Mesenchymal stem cell (in vitro differentiated cells and primary cell): ENCODE measurements at regions not wholly inside any gene's neighbourhood (a gene's known extent, or its start where the extent isn't known, plus 50 kb on each side); places are given as distances from the start of the nearest gene placed in this dataset.
"Not testable (repeated sequence)": the region's sequence is repeated elsewhere in the genome, so short reads cannot be mapped to it uniquely, and the experiment has no call there.

Source experiments
- DNase-seq: peaks from one replicate; pipeline ENCODE4 v3.0.0-alpha.2; 2013
- H2AFZ ChIP-seq: one replicate; pipeline ENCODE4 v1.6.1; 2013; ENCODE audit warnings: low read depth, mild to moderate bottlenecking, control low read depth, inconsistent platforms, low read length, moderate library complexity
- H2AK5ac ChIP-seq: 2 replicates; pipeline ENCODE4 v1.6.1; 2013; ENCODE audit warnings: low read length, moderate library complexity, mild to moderate bottlenecking, inconsistent platforms; ENCODE audit not compliant: severe bottlenecking
- H2BK120ac ChIP-seq: one replicate; pipeline ENCODE4 v1.6.1; 2013; ENCODE audit warnings: low read depth, mild to moderate bottlenecking, inconsistent platforms, low read length, moderate library complexity
- H2BK12ac ChIP-seq, 2 experiments: one replicate each; pipeline ENCODE4 v1.6.1; 2013; ENCODE audit warnings: inconsistent platforms in 2 of 2, low read length in 2 of 2, mild to moderate bottlenecking in 2 of 2, moderate library complexity in 2 of 2, control low read depth in 1 of 2
- H2BK15ac ChIP-seq: one replicate; pipeline ENCODE4 v1.6.1; 2013; ENCODE audit warnings: mild to moderate bottlenecking, low read depth, inconsistent platforms; ENCODE audit not compliant: poor library complexity, severe bottlenecking
- H2BK5ac ChIP-seq: 2 replicates; pipeline ENCODE4 v1.6.1; 2013; ENCODE audit warnings: low read depth, mild to moderate bottlenecking, low read length, control low read depth, inconsistent platforms; ENCODE audit not compliant: poor library complexity, severe bottlenecking
- H3K14ac ChIP-seq, 2 experiments: one replicate each; pipeline ENCODE4 v1.6.1; 2013; ENCODE audit warnings: inconsistent platforms in 2 of 2, low read length in 2 of 2, control low read depth in 1 of 2, mild to moderate bottlenecking in 1 of 2, moderate library complexity in 1 of 2
- H3K18ac ChIP-seq, 2 experiments: one replicate each; pipeline ENCODE4 v1.6.1; 2013; ENCODE audit warnings: inconsistent platforms in 2 of 2, low read length in 2 of 2, control low read depth in 1 of 2, low read depth in 1 of 2, mild to moderate bottlenecking in 1 of 2
- H3K23ac ChIP-seq, 2 experiments: one replicate each; pipeline ENCODE4 v1.6.1; 2013; ENCODE audit warnings: inconsistent platforms in 2 of 2, low read length in 2 of 2, mild to moderate bottlenecking in 2 of 2, moderate library complexity in 2 of 2, control low read depth in 1 of 2
- H3K27ac ChIP-seq: 2 replicates; pipeline ENCODE4 v1.5.1; 2013; ENCODE audit warnings: mild to moderate bottlenecking, moderate library complexity, low read length, control low read depth, inconsistent platforms; ENCODE audit not compliant: poor library complexity, severe bottlenecking
- H3K27me3 ChIP-seq, 2 experiments: 2 replicates each; pipeline versions ENCODE4 v1.6.1 to v1.7.0; 2013; ENCODE audit warnings: low read length in 2 of 2, mild to moderate bottlenecking in 2 of 2, moderate library complexity in 2 of 2, control low read depth in 1 of 2, inconsistent platforms in 1 of 2; ENCODE audit not compliant: control insufficient read depth in 1 of 2, insufficient read depth in 1 of 2
- H3K36me3 ChIP-seq, 2 experiments: 2 replicates each; pipeline versions ENCODE4 v1.6.1 to v1.7.0; 2013; ENCODE audit warnings: low read length in 2 of 2, control low read depth in 1 of 2, inconsistent platforms in 1 of 2, low read depth in 1 of 2, mild to moderate bottlenecking in 1 of 2; ENCODE audit not compliant: insufficient read depth in 2 of 2, control insufficient read depth in 1 of 2
- H3K4ac ChIP-seq, 2 experiments: one replicate each; pipeline ENCODE4 v1.6.1; 2013; ENCODE audit warnings: inconsistent platforms in 2 of 2, low read length in 2 of 2, mild to moderate bottlenecking in 2 of 2, moderate library complexity in 2 of 2, control low read depth in 1 of 2, low read depth in 1 of 2
- H3K4me1 ChIP-seq: 2 replicates; pipeline ENCODE4 v1.6.1; 2013; ENCODE audit warnings: low read depth, low read length, control low read depth; ENCODE audit not compliant: control insufficient read depth, insufficient read depth
- H3K4me2 ChIP-seq: 2 replicates; pipeline ENCODE4 v1.6.1; 2013; ENCODE audit warnings: low read length, mild to moderate bottlenecking, inconsistent platforms; ENCODE audit not compliant: poor library complexity, severe bottlenecking
- H3K4me3 ChIP-seq, 2 experiments: 2 replicates each; pipeline versions ENCODE4 v1.5.1 to v1.7.0; 2013; ENCODE audit warnings: low read length in 2 of 2, mild to moderate bottlenecking in 2 of 2, control low read depth in 1 of 2, low read depth in 1 of 2; ENCODE audit not compliant: insufficient read depth in 1 of 2
- H3K79me1 ChIP-seq: replicated peaks from 2 replicates; pipeline ENCODE4 v1.6.1; 2013; ENCODE audit warnings: mild to moderate bottlenecking, control low read depth, low read length, inconsistent platforms; ENCODE audit not compliant: poor library complexity, severe bottlenecking
- H3K9ac ChIP-seq: 2 replicates; pipeline ENCODE4 v1.7.0; 2013; ENCODE audit warnings: mild to moderate bottlenecking, low read length, moderate library complexity
- H3K9me3 ChIP-seq: 2 replicates; pipeline ENCODE4 v1.7.0; 2013; ENCODE audit warnings: mild to moderate bottlenecking, low read length; ENCODE audit not compliant: control insufficient read depth
- H4K8ac ChIP-seq: one replicate; pipeline ENCODE4 v1.6.1; 2013; ENCODE audit warnings: inconsistent platforms, mild to moderate bottlenecking, low read length, moderate library complexity
- H4K91ac ChIP-seq: one replicate; pipeline ENCODE4 v1.6.1; 2013; ENCODE audit warnings: mild to moderate bottlenecking, low read length, inconsistent platforms
- WGBS: methylation state at CpG from one replicate; pipeline ENCODE4 v1.1.7; 2013; ENCODE audit warnings: mixed read lengths; 5-methylcytosine and 5-hydroxymethylcytosine counted together

GRCh38 chr7:24438232-24438631 is 135.0 kb upstream of the PALS2 start:
- H3K14ac ChIP-seq, result no peak overlapping the region
- H3K18ac ChIP-seq, result no peak overlapping the region
- H3K27me3 ChIP-seq, result no peaks in the 10 kb centered on the region
- H2BK15ac ChIP-seq, result no peak overlapping the region
- H2BK12ac ChIP-seq, result no peak overlapping the region
- no peak overlapping the region for H2AK5ac ChIP-seq
- H4K8ac ChIP-seq, result no peak overlapping the region
- H3K4me2 ChIP-seq, result no peak overlapping the region
- H2AFZ ChIP-seq, result no peak overlapping the region
- no peak overlapping the region for H2BK120ac ChIP-seq
- H4K91ac ChIP-seq, result no peak overlapping the region
- H3K79me1 ChIP-seq, result no peaks in the 10 kb centered on the region
- no peak overlapping the region for H3K23ac ChIP-seq
- no peaks in the 10 kb centered on the region for H3K36me3 ChIP-seq
- no peak overlapping the region for H3K27ac ChIP-seq
- H3K4me1 ChIP-seq, result no peaks in the 10 kb centered on the region
- no peak overlapping the region for H2BK5ac ChIP-seq
- H3K9me3 ChIP-seq, result no peaks in the 10 kb centered on the region
- H3K4ac ChIP-seq, result no peak overlapping the region
- H3K4me3 ChIP-seq, result no peak overlapping the region
- H3K9ac ChIP-seq, result no peak overlapping the region
- no peak for DNase-seq

- H3K36me3 ChIP-seq, H3K27me3 ChIP-seq, H3K79me1 ChIP-seq, H3K4me1 ChIP-seq, DNase-seq, H2BK5ac ChIP-seq, H2AFZ ChIP-seq, H3K9ac ChIP-seq, H4K8ac ChIP-seq, H3K18ac ChIP-seq, H3K4me3 ChIP-seq, H3K9me3 ChIP-seq, H2BK120ac ChIP-seq, H3K4ac ChIP-seq, H4K91ac ChIP-seq, H3K14ac ChIP-seq, H3K4me2 ChIP-seq, H3K23ac ChIP-seq, H2BK15ac ChIP-seq, H3K27ac ChIP-seq, H2AK5ac ChIP-seq, H2BK12ac ChIP-seq: not testable (repeated sequence)
- 84% methylated on average over 3 of the region's 3 CpGs for WGBS
Observed at GRCh38 chr7:24439104-24439503, 134.1 kb upstream of the PALS2 start.

- Histone ChIP-seq H3K4me2 (no peak overlapping the region), H3K27me3 (no peaks in the 10 kb centered on the region), H3K9me3 (no peaks in the 10 kb centered on the region), H2BK15ac (no peak overlapping the region), H2AK5ac (no peak overlapping the region), H3K14ac (no peak overlapping the region), H3K27ac (no peak overlapping the region), H2BK5ac (no peak overlapping the region), H3K4ac (no peak overlapping the region), H3K79me1 (no peaks in the 10 kb centered on the region), H4K91ac (no peak overlapping the region), H3K4me3 (no peak overlapping the region), H2BK12ac (no peak overlapping the region), H3K18ac (no peak overlapping the region), H3K9ac (no peak overlapping the region), H2AFZ (no peak overlapping the region), H4K8ac (no peak overlapping the region), H3K36me3 (no peaks in the 10 kb centered on the region), H3K23ac (no peak overlapping the region), H3K4me1 (no peaks in the 10 kb centered on the region), H2BK120ac (no peak overlapping the region)
- WGBS, result 73% methylated on average over 1 of the region's 3 CpGs
- DNase-seq, result no peak
Observed at GRCh38 chr7:24440892-24441291, 132.4 kb upstream of the PALS2 start.

- H4K91ac ChIP-seq, result no peak overlapping the region
- no peak overlapping the region for H2BK12ac ChIP-seq
- no peak overlapping the region for H3K23ac ChIP-seq
- no peak overlapping the region for H3K27ac ChIP-seq
- no peaks in the 10 kb centered on the region for H3K27me3 ChIP-seq
- H2BK120ac ChIP-seq, result no peak overlapping the region
- H3K79me1 ChIP-seq, result no peaks in the 10 kb centered on the region
- 91% methylated on average over 5 of the region's 7 CpGs for WGBS
- H3K18ac ChIP-seq, result no peak overlapping the region
- no peak overlapping the region for H4K8ac ChIP-seq
- no peaks in the 10 kb centered on the region for H3K4me1 ChIP-seq
- H3K14ac ChIP-seq, result no peak overlapping the region
- H2BK5ac ChIP-seq, result no peak overlapping the region
- H3K4me3 ChIP-seq, result no peak overlapping the region
- H3K9me3 ChIP-seq, result no peaks in the 10 kb centered on the region
- H3K4ac ChIP-seq, result no peak overlapping the region
- H2AFZ ChIP-seq, result no peak overlapping the region
- H3K4me2 ChIP-seq, result no peak overlapping the region
- H3K9ac ChIP-seq, result no peak overlapping the region
- no peak for DNase-seq
- H2AK5ac ChIP-seq, result no peak overlapping the region
- H3K36me3 ChIP-seq, result no peaks in the 10 kb centered on the region
- no peak overlapping the region for H2BK15ac ChIP-seq
Observed at GRCh38 chr7:24441314-24442027, 131.8 kb upstream of the PALS2 start.
